ENCODE measurements at regions not wholly inside any gene's neighbourhood (a gene's known extent, or its start where the extent isn't known, plus 50 kb on each side); places are given as distances from the start of the nearest gene placed in this dataset.
"Not testable (repeated sequence)": the region's sequence is repeated elsewhere in the genome, so short reads cannot be mapped to it uniquely, and the experiment has no call there.

- no peak overlapping the region for H3K27ac ChIP-seq (ENCODE audit: low read depth, low read length)
- H3K27me3 ChIP-seq (ENCODE audit: control insufficient read depth in 3 of 3, insufficient read depth in 3 of 3, low read length in 3 of 3) = no peaks in the 10 kb centered on the region
- H3K4me1 ChIP-seq (ENCODE audit: control insufficient read depth in 3 of 3, insufficient read depth in 3 of 3, low read length in 3 of 3) = no peaks in the 10 kb centered on the region
- H3K9ac ChIP-seq (ENCODE audit: low read depth in 1 of 3, low read length in 3 of 3) = no peak overlapping the region
- no peak overlapping the region for H3K4me3 ChIP-seq (ENCODE audit: low read length in 3 of 3)
- H3K9me3 ChIP-seq (ENCODE audit: control insufficient read depth in 3 of 3, low read length in 3 of 3) = no peaks in the 10 kb centered on the region
- H3K36me3 ChIP-seq (ENCODE audit: control insufficient read depth in 3 of 3, insufficient read depth in 3 of 3, low read length in 3 of 3) = no peaks in the 10 kb centered on the region
Observed at GRCh38 chr4:75422998-75423397, 91.2 kb downstream of the RCHY1 start.

GRCh38 chr4:75412746-75413145 lies 101.5 kb downstream of the RCHY1 start:
- Histone ChIP-seq H3K27ac (ENCODE audit: low read depth, low read length) (no peak overlapping the region), H3K4me3 (ENCODE audit: low read length in 3 of 3) (no peak overlapping the region), H3K27me3 (ENCODE audit: control insufficient read depth in 3 of 3, insufficient read depth in 3 of 3, low read length in 3 of 3) (no peaks in the 10 kb centered on the region), H3K4me1 (ENCODE audit: control insufficient read depth in 3 of 3, insufficient read depth in 3 of 3, low read length in 3 of 3) (no peaks in the 10 kb centered on the region), H3K9ac (ENCODE audit: low read depth in 1 of 3, low read length in 3 of 3) (no peak overlapping the region), H3K9me3 (ENCODE audit: control insufficient read depth in 3 of 3, low read length in 3 of 3) (peaks cover 0 to 3% (median under 1%) of the 10 kb centered on the region in 3 donors), H3K36me3 (ENCODE audit: control insufficient read depth in 3 of 3, insufficient read depth in 3 of 3, low read length in 3 of 3) (no peaks in the 10 kb centered on the region)

- H3K36me3 ChIP-seq (ENCODE audit: control insufficient read depth in 3 of 3, insufficient read depth in 3 of 3, low read length in 3 of 3) = no peaks in the 10 kb centered on the region
- no peak overlapping the region for H3K4me3 ChIP-seq (ENCODE audit: low read length in 3 of 3)
- H3K9me3 ChIP-seq (ENCODE audit: control insufficient read depth in 3 of 3, low read length in 3 of 3) = no peaks in the 10 kb centered on the region
- no peaks in the 10 kb centered on the region for H3K4me1 ChIP-seq (ENCODE audit: control insufficient read depth in 3 of 3, insufficient read depth in 3 of 3, low read length in 3 of 3)
- H3K27me3 ChIP-seq (ENCODE audit: control insufficient read depth in 3 of 3, insufficient read depth in 3 of 3, low read length in 3 of 3) = no peaks in the 10 kb centered on the region
- H3K9ac ChIP-seq (ENCODE audit: low read depth in 1 of 3, low read length in 3 of 3) = no peak overlapping the region
- H3K27ac ChIP-seq (ENCODE audit: low read depth, low read length) = no peak overlapping the region
Observed at GRCh38 chr4:75398501-75398900, 115.7 kb downstream of the RCHY1 start.

- H3K27ac ChIP-seq (ENCODE audit: low read depth, low read length) = no peak overlapping the region
Observed at GRCh38 chr4:75391489-75392166, 122.6 kb downstream of the RCHY1 start.

DNA sequence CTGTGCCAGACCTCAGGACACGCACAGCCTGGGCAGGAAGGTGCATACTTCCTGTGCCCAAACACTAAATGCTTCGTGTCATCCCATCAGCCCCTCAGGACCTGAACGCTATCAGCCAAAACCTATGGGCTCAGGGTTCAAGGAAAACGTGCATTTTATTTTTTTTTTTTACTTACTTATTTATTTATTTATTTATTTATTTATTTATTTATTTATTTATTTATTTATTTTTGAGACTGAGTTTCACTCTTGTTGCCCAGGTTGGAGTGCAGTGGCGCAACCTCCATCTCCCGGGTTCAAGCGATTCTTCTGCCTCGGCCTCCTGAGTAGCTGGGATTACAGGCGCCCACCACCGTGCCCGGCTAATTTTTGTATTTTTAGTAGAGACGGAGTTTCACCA lies 127.8 kb downstream of the RCHY1 start:
- H3K4me3 ChIP-seq (ENCODE audit: low read length in 3 of 3); H3K4me1 ChIP-seq (ENCODE audit: control insufficient read depth in 3 of 3, insufficient read depth in 3 of 3, low read length in 3 of 3); H3K36me3 ChIP-seq (ENCODE audit: control insufficient read depth in 3 of 3, insufficient read depth in 3 of 3, low read length in 3 of 3); H3K27ac ChIP-seq (ENCODE audit: low read depth, low read length); H3K27me3 ChIP-seq (ENCODE audit: control insufficient read depth in 3 of 3, insufficient read depth in 3 of 3, low read length in 3 of 3); H3K9me3 ChIP-seq (ENCODE audit: control insufficient read depth in 3 of 3, low read length in 3 of 3); H3K9ac ChIP-seq (ENCODE audit: low read depth in 1 of 3, low read length in 3 of 3): not testable (repeated sequence)

More at GRCh38 chr4:75391489-75392166, 122.6 kb downstream of the RCHY1 start:
- H3K4me1 ChIP-seq (ENCODE audit: control insufficient read depth in 3 of 3, insufficient read depth in 3 of 3, low read length in 3 of 3) = no peaks in the 10 kb centered on the region
- no peak overlapping the region for H3K4me3 ChIP-seq (ENCODE audit: low read length in 3 of 3)
- no peak overlapping the region for H3K9ac ChIP-seq (ENCODE audit: low read depth in 1 of 3, low read length in 3 of 3)
- H3K9me3 ChIP-seq (ENCODE audit: control insufficient read depth in 3 of 3, low read length in 3 of 3) = no peaks in the 10 kb centered on the region
- no peaks in the 10 kb centered on the region for H3K36me3 ChIP-seq (ENCODE audit: control insufficient read depth in 3 of 3, insufficient read depth in 3 of 3, low read length in 3 of 3)
- H3K27me3 ChIP-seq (ENCODE audit: control insufficient read depth in 3 of 3, insufficient read depth in 3 of 3, low read length in 3 of 3) = no peaks in the 10 kb centered on the region

- H3K9me3 ChIP-seq (ENCODE audit: control insufficient read depth in 3 of 3, low read length in 3 of 3) = no peaks in the 10 kb centered on the region
- H3K27me3 ChIP-seq (ENCODE audit: control insufficient read depth in 3 of 3, insufficient read depth in 3 of 3, low read length in 3 of 3) = no peaks in the 10 kb centered on the region
- no peak overlapping the region for H3K27ac ChIP-seq (ENCODE audit: low read depth, low read length)
- no peaks in the 10 kb centered on the region for H3K36me3 ChIP-seq (ENCODE audit: control insufficient read depth in 3 of 3, insufficient read depth in 3 of 3, low read length in 3 of 3)
- no peak overlapping the region for H3K9ac ChIP-seq (ENCODE audit: low read depth in 1 of 3, low read length in 3 of 3)
- H3K4me3 ChIP-seq (ENCODE audit: low read length in 3 of 3) = no peak overlapping the region
- no peaks in the 10 kb centered on the region for H3K4me1 ChIP-seq (ENCODE audit: control insufficient read depth in 3 of 3, insufficient read depth in 3 of 3, low read length in 3 of 3)
Observed at GRCh38 chr4:75385106-75385505, 129.1 kb downstream of the RCHY1 start.

- no peak overlapping the region for H3K9ac ChIP-seq (ENCODE audit: low read depth in 1 of 3, low read length in 3 of 3)
- H3K4me1 ChIP-seq (ENCODE audit: control insufficient read depth in 3 of 3, insufficient read depth in 3 of 3, low read length in 3 of 3) = no peaks in the 10 kb centered on the region
- H3K27me3 ChIP-seq (ENCODE audit: control insufficient read depth in 3 of 3, insufficient read depth in 3 of 3, low read length in 3 of 3) = no peaks in the 10 kb centered on the region
- no peak overlapping the region for H3K4me3 ChIP-seq (ENCODE audit: low read length in 3 of 3)
- H3K27ac ChIP-seq (ENCODE audit: low read depth, low read length) = no peak overlapping the region
- H3K36me3 ChIP-seq (ENCODE audit: control insufficient read depth in 3 of 3, insufficient read depth in 3 of 3, low read length in 3 of 3) = no peaks in the 10 kb centered on the region
- H3K9me3 ChIP-seq (ENCODE audit: control insufficient read depth in 3 of 3, low read length in 3 of 3) = peaks cover 0 to 3% (median 0%) of the 10 kb centered on the region in 3 donors
Observed at GRCh38 chr4:75376543-75376942, 137.7 kb downstream of the RCHY1 start.

DNA sequence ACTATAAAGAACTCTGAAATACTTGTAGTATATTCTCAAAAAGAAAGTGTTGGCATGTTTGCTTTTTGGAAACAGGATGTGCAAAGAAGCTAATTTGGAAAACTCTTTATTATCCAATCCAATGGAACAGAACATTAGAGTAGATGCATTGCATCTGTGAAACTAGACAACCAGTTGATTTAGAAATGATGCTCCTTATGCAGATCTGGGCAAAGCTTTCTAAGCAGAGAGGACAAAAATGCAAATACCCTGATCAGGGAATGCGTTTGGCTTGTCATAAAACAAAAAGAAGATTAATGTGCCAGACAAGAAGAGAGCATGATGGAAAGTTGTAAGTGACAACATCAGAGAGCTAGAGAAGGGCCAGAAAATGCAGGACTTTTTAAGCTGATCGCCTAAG lies 142.3 kb downstream of the RCHY1 start:
- no peaks in the 10 kb centered on the region for H3K4me1 ChIP-seq (ENCODE audit: control insufficient read depth in 3 of 3, insufficient read depth in 3 of 3, low read length in 3 of 3)
- no peak overlapping the region for H3K27ac ChIP-seq (ENCODE audit: low read depth, low read length)
- no peaks in the 10 kb centered on the region for H3K27me3 ChIP-seq (ENCODE audit: control insufficient read depth in 3 of 3, insufficient read depth in 3 of 3, low read length in 3 of 3)
- no peak overlapping the region for H3K9ac ChIP-seq (ENCODE audit: low read depth in 1 of 3, low read length in 3 of 3)
- H3K4me3 ChIP-seq (ENCODE audit: low read length in 3 of 3) = no peak overlapping the region
- H3K36me3 ChIP-seq (ENCODE audit: control insufficient read depth in 3 of 3, insufficient read depth in 3 of 3, low read length in 3 of 3) = no peaks in the 10 kb centered on the region
- no peaks in the 10 kb centered on the region for H3K9me3 ChIP-seq (ENCODE audit: control insufficient read depth in 3 of 3, low read length in 3 of 3)

- H3K4me3 ChIP-seq (ENCODE audit: low read length in 3 of 3) = no peak overlapping the region
- H3K9ac ChIP-seq (ENCODE audit: low read depth in 1 of 3, low read length in 3 of 3) = no peak overlapping the region
- H3K27me3 ChIP-seq (ENCODE audit: control insufficient read depth in 3 of 3, insufficient read depth in 3 of 3, low read length in 3 of 3) = no peaks in the 10 kb centered on the region
- H3K27ac ChIP-seq (ENCODE audit: low read depth, low read length) = no peak overlapping the region
- H3K9me3 ChIP-seq (ENCODE audit: control insufficient read depth in 3 of 3, low read length in 3 of 3) = no peaks in the 10 kb centered on the region
- H3K4me1 ChIP-seq (ENCODE audit: control insufficient read depth in 3 of 3, insufficient read depth in 3 of 3, low read length in 3 of 3) = no peaks in the 10 kb centered on the region
- no peaks in the 10 kb centered on the region for H3K36me3 ChIP-seq (ENCODE audit: control insufficient read depth in 3 of 3, insufficient read depth in 3 of 3, low read length in 3 of 3)
Observed at GRCh38 chr4:75370576-75370975, 143.6 kb downstream of the RCHY1 start.

DNA sequence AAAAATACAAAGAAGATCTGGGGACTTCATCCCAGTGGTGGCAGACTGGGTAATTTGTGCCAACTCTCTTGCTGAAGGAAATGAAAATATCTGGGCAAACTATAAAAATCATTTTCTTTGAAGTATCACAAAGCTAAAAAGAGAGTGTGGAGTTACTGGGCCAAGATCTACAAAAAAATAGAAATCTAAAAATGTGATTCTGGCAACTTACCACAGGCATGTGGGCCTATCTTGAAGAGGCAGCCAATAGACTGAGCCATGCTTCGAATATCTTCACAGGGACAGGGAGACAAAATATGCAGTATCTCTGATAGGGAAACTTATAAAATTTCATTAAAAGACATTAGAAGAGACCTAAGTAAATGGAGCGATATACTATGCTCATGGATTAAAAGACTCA lies 168.8 kb downstream of the RCHY1 start:
- H3K9ac ChIP-seq (ENCODE audit: low read depth in 1 of 3, low read length in 3 of 3) = no peak overlapping the region
- H3K36me3 ChIP-seq (ENCODE audit: control insufficient read depth in 3 of 3, insufficient read depth in 3 of 3, low read length in 3 of 3) = no peaks in the 10 kb centered on the region
- no peak overlapping the region for H3K27ac ChIP-seq (ENCODE audit: low read depth, low read length)
- no peaks in the 10 kb centered on the region for H3K27me3 ChIP-seq (ENCODE audit: control insufficient read depth in 3 of 3, insufficient read depth in 3 of 3, low read length in 3 of 3)
- H3K4me3 ChIP-seq (ENCODE audit: low read length in 3 of 3) = no peak overlapping the region
- peaks cover 0 to 2% (median 0%) of the 10 kb centered on the region in 3 donors for H3K9me3 ChIP-seq (ENCODE audit: control insufficient read depth in 3 of 3, low read length in 3 of 3)
- no peaks in the 10 kb centered on the region for H3K4me1 ChIP-seq (ENCODE audit: control insufficient read depth in 3 of 3, insufficient read depth in 3 of 3, low read length in 3 of 3)

Data from skeletal muscle tissue (tissue), 3 donors.